ENCODE measurements at regions not wholly inside any gene's neighbourhood (a gene's known extent, or its start where the extent isn't known, plus 50 kb on each side); places are given as distances from the start of the nearest gene placed in this dataset.

- TF ChIP-seq POLR2A (IDR thresholded peaks at IDR 0.05) (no peak), CTCF (IDR thresholded peaks at IDR 0.05) (no peak)
- H3K27me3 ChIP-seq: no peaks in the 10 kb centered on the region
- no peaks in the 10 kb centered on the region for H3K4me1 ChIP-seq
- no peaks in the 10 kb centered on the region for H3K9me3 ChIP-seq
- intact Hi-C loops (cut with DNase I; ENCODE audit: low total_unique reads): no loop called here
- H3K27ac ChIP-seq: no peak overlapping the region
- DNase-seq: no peak
- no peaks in the 10 kb centered on the region for H3K36me3 ChIP-seq
- no peak overlapping the region for H3K4me3 ChIP-seq
Observed at GRCh38 chr6:8672882-8673281, 237.5 kb upstream of the SLC35B3 start.

DNA sequence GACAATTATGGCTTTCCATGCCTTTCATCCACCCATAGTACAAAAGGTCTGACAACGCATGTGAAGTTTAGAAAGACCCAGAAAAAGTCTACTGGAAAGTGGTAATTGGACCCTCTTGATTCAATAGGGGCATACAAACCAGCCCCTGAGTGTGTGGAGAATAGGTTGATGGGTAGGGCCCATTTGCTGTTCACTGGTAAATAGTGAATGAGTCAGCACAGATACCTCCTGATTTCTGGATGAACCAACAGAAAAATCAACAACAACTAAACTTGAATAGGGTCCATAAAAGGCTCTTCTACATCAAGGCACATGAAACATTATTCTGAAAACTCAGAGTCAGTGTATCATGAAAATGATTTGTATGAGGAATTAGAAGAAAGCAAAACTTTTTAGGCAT, 235.4 kb upstream of the SLC35B3 start:
- intact Hi-C loops (cut with DNase I; ENCODE audit: low total_unique reads): no loop called here
- no peak overlapping the region for H3K4me3 ChIP-seq
- no peaks in the 10 kb centered on the region for H3K9me3 ChIP-seq
- DNase-seq: no peak
- H3K27ac ChIP-seq: no peak overlapping the region
- TF ChIP-seq CTCF (IDR thresholded peaks at IDR 0.05): no peak
- no peak for TF ChIP-seq POLR2A (IDR thresholded peaks at IDR 0.05)
- no peaks in the 10 kb centered on the region for H3K36me3 ChIP-seq
- no peaks in the 10 kb centered on the region for H3K4me1 ChIP-seq
- no peaks in the 10 kb centered on the region for H3K27me3 ChIP-seq

DNA sequence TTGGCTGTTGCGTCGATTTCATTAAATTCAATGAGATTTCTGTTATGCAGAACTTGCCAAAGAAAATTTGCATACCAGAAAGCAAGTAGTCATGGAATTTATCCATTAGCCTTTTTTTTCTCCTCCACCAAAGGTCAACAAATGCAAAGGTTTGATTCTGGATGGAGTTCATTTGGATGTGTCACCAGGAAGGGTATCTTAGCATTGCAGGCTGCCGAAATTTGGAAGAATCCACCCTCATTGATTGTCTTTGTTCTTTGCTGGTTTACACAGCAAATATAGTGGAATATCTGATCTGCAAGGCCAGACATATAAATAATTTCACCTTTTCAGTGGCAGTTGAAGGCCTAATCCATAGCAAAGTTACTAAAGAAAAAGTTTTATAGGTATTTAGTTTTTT, 229.4 kb upstream of the SLC35B3 start:
- intact Hi-C loops (cut with DNase I; ENCODE audit: low total_unique reads): no loop called here

DNA sequence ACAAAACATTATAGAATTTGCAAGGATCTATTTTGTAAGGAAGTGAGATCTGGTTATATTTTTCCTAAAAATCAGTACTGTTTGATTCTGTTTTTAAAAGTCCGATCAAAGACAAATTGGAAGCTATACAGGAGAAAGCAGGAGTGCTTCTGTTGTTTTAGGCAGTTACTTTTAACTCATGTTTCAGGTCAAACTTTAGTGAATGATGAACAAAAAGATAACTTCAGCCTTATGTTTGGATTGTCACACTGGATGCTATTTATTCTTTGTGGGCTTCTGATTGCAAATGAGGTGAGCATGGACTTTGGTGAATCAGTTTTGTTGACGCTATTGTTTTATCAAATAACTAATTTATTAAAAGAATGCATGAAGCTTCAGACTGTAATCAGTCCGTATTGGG, 228.7 kb upstream of the SLC35B3 start:
- Histone ChIP-seq H3K4me1 (no peaks in the 10 kb centered on the region), H3K27ac (no peak overlapping the region), H3K4me3 (no peak overlapping the region), H3K9me3 (no peaks in the 10 kb centered on the region), H3K36me3 (no peaks in the 10 kb centered on the region), H3K27me3 (no peaks in the 10 kb centered on the region)
- intact Hi-C loops (cut with DNase I; ENCODE audit: low total_unique reads): no loop called here
- no peak for DNase-seq
- TF ChIP-seq POLR2A (IDR thresholded peaks at IDR 0.05) (no peak), CTCF (IDR thresholded peaks at IDR 0.05) (no peak)

More for the DNA sequence above, 229.4 kb upstream of the SLC35B3 start:
- H3K36me3 ChIP-seq: no peaks in the 10 kb centered on the region
- H3K9me3 ChIP-seq: no peaks in the 10 kb centered on the region
- TF ChIP-seq POLR2A (IDR thresholded peaks at IDR 0.05): no peak
- no peak for TF ChIP-seq CTCF (IDR thresholded peaks at IDR 0.05)
- no peak overlapping the region for H3K4me3 ChIP-seq
- no peaks in the 10 kb centered on the region for H3K4me1 ChIP-seq
- H3K27me3 ChIP-seq: no peaks in the 10 kb centered on the region
- no peak for DNase-seq
- no peak overlapping the region for H3K27ac ChIP-seq

DNA sequence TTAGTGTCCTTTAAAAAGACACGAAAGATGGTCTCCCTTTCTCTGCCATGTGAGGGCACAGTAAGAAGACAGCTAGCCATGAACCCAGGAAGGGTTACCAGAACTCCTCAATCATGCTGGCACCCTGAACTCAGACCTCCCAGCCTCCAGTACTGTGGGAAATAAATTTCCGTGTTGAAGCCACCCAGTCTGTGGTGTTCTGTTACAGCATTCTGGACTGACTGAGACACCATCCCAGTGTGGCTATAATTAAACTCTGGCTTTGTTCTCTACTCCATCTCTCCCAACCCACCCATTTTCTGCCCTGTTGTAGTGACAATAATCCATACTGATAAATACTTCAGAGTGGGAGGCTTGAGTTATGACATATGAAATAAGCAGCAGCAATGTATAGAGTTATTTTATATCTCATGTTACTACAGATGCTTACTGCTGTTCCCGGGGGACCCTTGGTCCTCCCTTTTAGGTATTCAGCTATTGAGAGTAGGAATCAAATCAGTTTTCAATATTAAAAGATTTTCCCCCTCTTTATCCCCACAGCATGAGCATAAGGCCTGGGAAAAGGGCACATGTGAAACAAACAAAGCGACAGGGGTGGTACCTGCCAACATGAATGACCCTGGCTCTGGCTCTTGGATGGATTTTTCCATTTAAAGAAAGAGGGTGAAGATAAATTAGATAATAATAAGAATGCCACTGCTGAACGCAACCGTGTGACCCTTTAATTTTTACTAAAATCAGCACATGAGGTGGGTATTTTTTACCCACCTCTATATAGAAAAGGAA, 224.3 kb upstream of the SLC35B3 start:
- intact Hi-C loops (cut with DNase I; ENCODE audit: low total_unique reads): no loop called here
- DNase-seq: no peak
- Histone ChIP-seq H3K4me1 (no peaks in the 10 kb centered on the region), H3K36me3 (no peaks in the 10 kb centered on the region), H3K27ac (no peak overlapping the region), H3K9me3 (no peaks in the 10 kb centered on the region), H3K4me3 (no peak overlapping the region), H3K27me3 (no peaks in the 10 kb centered on the region)
- TF ChIP-seq POLR2A (IDR thresholded peaks at IDR 0.05) (no peak), CTCF (IDR thresholded peaks at IDR 0.05) (no peak)

Measured in uterus (tissue), 3 donors.